ENCODE measurements at regions not wholly inside any gene's neighbourhood (a gene's known extent, or its start where the extent isn't known, plus 50 kb on each side); places are given as distances from the start of the nearest gene placed in this dataset.

DNA sequence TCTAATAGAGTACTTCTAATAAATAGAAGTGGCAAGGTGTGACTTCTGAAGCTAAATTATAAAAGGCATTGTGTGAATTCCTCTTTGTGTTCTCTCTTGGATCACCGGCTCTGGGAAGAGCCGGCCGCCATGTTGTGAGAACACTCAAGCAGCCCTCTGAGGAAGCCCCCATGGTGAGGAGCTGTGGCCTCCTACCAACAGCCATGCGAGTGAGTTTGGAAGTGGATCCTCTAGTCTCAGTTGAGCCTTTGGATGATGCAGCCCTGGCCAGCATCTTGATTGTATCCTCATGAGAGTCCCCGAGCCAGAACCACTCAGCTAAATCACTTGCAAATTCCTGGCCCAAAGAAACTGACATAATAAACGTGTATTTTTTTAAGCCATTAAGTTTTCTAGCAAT is 94.5 kb upstream of the CARD11 start:
- Histone ChIP-seq H3K14ac (ENCODE audit: low read length in 2 of 2) (no peak overlapping the region), H2BK5ac (ENCODE audit: low read depth, low read length, poor library complexity, severe bottlenecking) (no peak overlapping the region), H3K27ac (ENCODE audit: low read length, poor library complexity, severe bottlenecking) (no peak overlapping the region), H4K8ac (ENCODE audit: low read length) (no peak overlapping the region), H3K4me1 (ENCODE audit: control insufficient read depth, insufficient read depth, low read depth, low read length) (no peaks in the 10 kb centered on the region), H4K91ac (ENCODE audit: low read length) (no peak overlapping the region), H3K4me2 (ENCODE audit: low read length, poor library complexity, severe bottlenecking) (no peak overlapping the region), H3K9me3 (ENCODE audit: control insufficient read depth, low read length) (no peaks in the 10 kb centered on the region), H3K36me3 (ENCODE audit: control insufficient read depth in 1 of 2, insufficient read depth in 2 of 2, low read depth in 1 of 2, low read length in 2 of 2) (no peaks in the 10 kb centered on the region), H2BK120ac (ENCODE audit: low read depth, low read length) (no peak overlapping the region), H3K79me1 (replicated peaks; ENCODE audit: low read length, poor library complexity, severe bottlenecking) (no peaks in the 10 kb centered on the region), H3K9ac (ENCODE audit: low read length) (no peak overlapping the region), H2AFZ (ENCODE audit: low read depth, low read length) (no peak overlapping the region), H3K4ac (ENCODE audit: low read depth in 1 of 2, low read length in 2 of 2) (no peak overlapping the region), H3K27me3 (ENCODE audit: control insufficient read depth in 1 of 2, insufficient read depth in 1 of 2, low read length in 2 of 2) (peaks cover 0 to 6% of the 10 kb centered on the region in 2 experiments), H3K4me3 (ENCODE audit: insufficient read depth in 1 of 2, low read depth in 1 of 2, low read length in 2 of 2) (no peak overlapping the region), H3K23ac (ENCODE audit: low read length in 2 of 2) (no peak overlapping the region), H2BK15ac (ENCODE audit: low read depth, poor library complexity, severe bottlenecking) (no peak overlapping the region), H2AK5ac (ENCODE audit: low read length, severe bottlenecking) (no peak overlapping the region), H2BK12ac (ENCODE audit: low read length in 2 of 2) (no peak overlapping the region), H3K18ac (ENCODE audit: low read depth in 1 of 2, low read length in 2 of 2) (no peak overlapping the region)
- WGBS = 93% methylated on average over 4 of the region's 6 CpGs
- DNase-seq = no peak

GRCh38 chr7:3138997-3139396 is 95.3 kb upstream of the CARD11 start:
- Histone ChIP-seq H3K14ac (ENCODE audit: low read length in 2 of 2) (no peak overlapping the region), H3K4me1 (ENCODE audit: control insufficient read depth, insufficient read depth, low read depth, low read length) (no peaks in the 10 kb centered on the region), H4K8ac (ENCODE audit: low read length) (no peak overlapping the region), H3K27me3 (ENCODE audit: control insufficient read depth in 1 of 2, insufficient read depth in 1 of 2, low read length in 2 of 2) (peaks cover 0 to 6% of the 10 kb centered on the region in 2 experiments), H3K79me1 (replicated peaks; ENCODE audit: low read length, poor library complexity, severe bottlenecking) (no peaks in the 10 kb centered on the region), H3K18ac (ENCODE audit: low read depth in 1 of 2, low read length in 2 of 2) (no peak overlapping the region), H3K4ac (ENCODE audit: low read depth in 1 of 2, low read length in 2 of 2) (no peak overlapping the region), H2BK5ac (ENCODE audit: low read depth, low read length, poor library complexity, severe bottlenecking) (no peak overlapping the region), H3K27ac (ENCODE audit: low read length, poor library complexity, severe bottlenecking) (no peak overlapping the region), H3K23ac (ENCODE audit: low read length in 2 of 2) (no peak overlapping the region), H2BK120ac (ENCODE audit: low read depth, low read length) (no peak overlapping the region), H3K9ac (ENCODE audit: low read length) (no peak overlapping the region), H2BK12ac (ENCODE audit: low read length in 2 of 2) (no peak overlapping the region), H2AK5ac (ENCODE audit: low read length, severe bottlenecking) (no peak overlapping the region), H3K4me3 (ENCODE audit: insufficient read depth in 1 of 2, low read depth in 1 of 2, low read length in 2 of 2) (no peak overlapping the region), H3K4me2 (ENCODE audit: low read length, poor library complexity, severe bottlenecking) (no peak overlapping the region), H4K91ac (ENCODE audit: low read length) (no peak overlapping the region), H2BK15ac (ENCODE audit: low read depth, poor library complexity, severe bottlenecking) (no peak overlapping the region), H3K9me3 (ENCODE audit: control insufficient read depth, low read length) (no peaks in the 10 kb centered on the region), H2AFZ (ENCODE audit: low read depth, low read length) (no peak overlapping the region), H3K36me3 (ENCODE audit: control insufficient read depth in 1 of 2, insufficient read depth in 2 of 2, low read depth in 1 of 2, low read length in 2 of 2) (no peaks in the 10 kb centered on the region)
- 89% methylated on average over 6 of the region's 6 CpGs for WGBS
- no peak for DNase-seq

- H3K4me2 ChIP-seq (ENCODE audit: low read length, poor library complexity, severe bottlenecking) = no peak overlapping the region
- H3K18ac ChIP-seq (ENCODE audit: low read depth in 1 of 2, low read length in 2 of 2) = no peak overlapping the region
- no peak overlapping the region for H3K14ac ChIP-seq (ENCODE audit: low read length in 2 of 2)
- H2BK15ac ChIP-seq (ENCODE audit: low read depth, poor library complexity, severe bottlenecking) = no peak overlapping the region
- no peak overlapping the region for H4K91ac ChIP-seq (ENCODE audit: low read length)
- H3K36me3 ChIP-seq (ENCODE audit: control insufficient read depth in 1 of 2, insufficient read depth in 2 of 2, low read depth in 1 of 2, low read length in 2 of 2) = no peaks in the 10 kb centered on the region
- H3K4me3 ChIP-seq (ENCODE audit: insufficient read depth in 1 of 2, low read depth in 1 of 2, low read length in 2 of 2) = no peak overlapping the region
- H2BK12ac ChIP-seq (ENCODE audit: low read length in 2 of 2) = no peak overlapping the region
- peaks cover 3% of the 10 kb centered on the region in 2 experiments for H3K27me3 ChIP-seq (ENCODE audit: control insufficient read depth in 1 of 2, insufficient read depth in 1 of 2, low read length in 2 of 2)
- DNase-seq = no peak
- no peak overlapping the region for H3K23ac ChIP-seq (ENCODE audit: low read length in 2 of 2)
- H3K27ac ChIP-seq (ENCODE audit: low read length, poor library complexity, severe bottlenecking) = no peak overlapping the region
- no peak overlapping the region for H3K9ac ChIP-seq (ENCODE audit: low read length)
- H4K8ac ChIP-seq (ENCODE audit: low read length) = no peak overlapping the region
- no peak overlapping the region for H3K4ac ChIP-seq (ENCODE audit: low read depth in 1 of 2, low read length in 2 of 2)
- no peak overlapping the region for H2BK5ac ChIP-seq (ENCODE audit: low read depth, low read length, poor library complexity, severe bottlenecking)
- no peaks in the 10 kb centered on the region for H3K9me3 ChIP-seq (ENCODE audit: control insufficient read depth, low read length)
- no peaks in the 10 kb centered on the region for H3K79me1 ChIP-seq (replicated peaks; ENCODE audit: low read length, poor library complexity, severe bottlenecking)
- 70% methylated on average over 6 of the region's 6 CpGs for WGBS
- no peaks in the 10 kb centered on the region for H3K4me1 ChIP-seq (ENCODE audit: control insufficient read depth, insufficient read depth, low read depth, low read length)
- no peak overlapping the region for H2BK120ac ChIP-seq (ENCODE audit: low read depth, low read length)
- no peak overlapping the region for H2AK5ac ChIP-seq (ENCODE audit: low read length, severe bottlenecking)
- no peak overlapping the region for H2AFZ ChIP-seq (ENCODE audit: low read depth, low read length)
Measured at GRCh38 chr7:3140834-3141233, 97.2 kb upstream of the CARD11 start.

DNA sequence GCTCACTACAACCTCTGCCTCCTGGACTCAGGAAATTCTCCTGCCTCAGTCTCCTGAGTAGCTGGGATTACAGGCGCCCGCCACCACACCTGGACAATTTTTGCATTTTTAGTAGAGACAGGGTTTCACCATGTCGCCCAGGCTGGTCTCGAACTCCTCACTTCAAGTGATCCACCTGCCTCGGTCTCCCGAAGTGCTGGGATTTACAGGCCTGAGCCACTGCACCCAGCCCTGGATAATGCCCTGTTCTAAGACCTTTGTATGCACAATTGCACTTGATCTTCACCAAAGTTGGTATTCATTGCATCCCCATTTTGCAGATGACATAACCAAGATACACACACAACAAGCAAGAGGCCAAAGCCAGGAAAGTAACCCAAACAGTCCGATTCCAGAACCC is 97.7 kb upstream of the CARD11 start:
- DNase-seq = no peak
- Histone ChIP-seq H3K9ac (ENCODE audit: low read length) (no peak overlapping the region), H4K91ac (ENCODE audit: low read length) (no peak overlapping the region), H3K4ac (ENCODE audit: low read depth in 1 of 2, low read length in 2 of 2) (no peak overlapping the region), H4K8ac (ENCODE audit: low read length) (no peak overlapping the region), H3K4me2 (ENCODE audit: low read length, poor library complexity, severe bottlenecking) (no peak overlapping the region), H3K79me1 (replicated peaks; ENCODE audit: low read length, poor library complexity, severe bottlenecking) (no peaks in the 10 kb centered on the region), H3K4me3 (ENCODE audit: insufficient read depth in 1 of 2, low read depth in 1 of 2, low read length in 2 of 2) (no peak overlapping the region), H3K36me3 (ENCODE audit: control insufficient read depth in 1 of 2, insufficient read depth in 2 of 2, low read depth in 1 of 2, low read length in 2 of 2) (no peaks in the 10 kb centered on the region), H3K23ac (ENCODE audit: low read length in 2 of 2) (no peak overlapping the region), H2BK120ac (ENCODE audit: low read depth, low read length) (no peak overlapping the region), H3K9me3 (ENCODE audit: control insufficient read depth, low read length) (no peaks in the 10 kb centered on the region), H2AK5ac (ENCODE audit: low read length, severe bottlenecking) (no peak overlapping the region), H3K14ac (ENCODE audit: low read length in 2 of 2) (no peak overlapping the region), H2BK5ac (ENCODE audit: low read depth, low read length, poor library complexity, severe bottlenecking) (no peak overlapping the region), H3K4me1 (ENCODE audit: control insufficient read depth, insufficient read depth, low read depth, low read length) (no peaks in the 10 kb centered on the region), H3K18ac (ENCODE audit: low read depth in 1 of 2, low read length in 2 of 2) (no peak overlapping the region), H3K27ac (ENCODE audit: low read length, poor library complexity, severe bottlenecking) (no peak overlapping the region), H2BK15ac (ENCODE audit: low read depth, poor library complexity, severe bottlenecking) (no peak overlapping the region), H2BK12ac (ENCODE audit: low read length in 2 of 2) (no peak overlapping the region), H3K27me3 (ENCODE audit: control insufficient read depth in 1 of 2, insufficient read depth in 1 of 2, low read length in 2 of 2) (peaks cover 3% of the 10 kb centered on the region in 2 experiments), H2AFZ (ENCODE audit: low read depth, low read length) (no peak overlapping the region)
- 94% methylated on average over 6 of the region's 7 CpGs for WGBS
